GM12878 (cell line): ENCODE measurements at regions not wholly inside any gene's neighbourhood (a gene's known extent, or its start where the extent isn't known, plus 50 kb on each side); places are given as distances from the start of the nearest gene placed in this dataset.

ENCODE experiments used
- ATAC-seq: fragments of 200-7000 bp; cut with Tn5 transposase; 3 replicates; pipeline ENCODE4 v1.9.1; 2020; ENCODE audit warnings: mild to moderate bottlenecking, moderate library complexity
- BruUV-seq: library from RNA; stranded (reverse); fragments of 400-500 nt; replicated peaks from 2 replicates; lab custom pipeline; 2021; lab: Mats Ljungman, UMichigan
- CTCF ChIA-PET: fragments of 300-600 bp; sonication (Branson Sonifier 250); formaldehyde crosslinking; extraction: SDS; loops from one replicate; lab custom pipeline; 2021; ENCODE audit warnings: inconsistent platforms; lab: Yijun Ruan, JAX
- POLR2A ChIA-PET: fragments of 350-600 bp; formaldehyde crosslinking; extraction: SDS; loops from one replicate; lab custom pipeline; 2021; ENCODE audit warnings: inconsistent platforms; lab: Charles Lee
- RAD21 ChIA-PET: fragments of 300-600 bp; sonication (Branson Sonifier 250); formaldehyde crosslinking; loops from one replicate; lab custom pipeline; 2023; ENCODE audit warnings: antibody characterized with exemption; ENCODE audit not compliant: unreplicated experiment; lab: Charles Lee
- SMC1A ChIA-PET: fragments of 300-600 bp; sonication (Branson Sonifier 250); formaldehyde crosslinking; loops from one replicate; lab custom pipeline; 2023; ENCODE audit not compliant: unreplicated experiment, uncharacterized antibody; lab: Charles Lee
- DNase-seq: peaks from one replicate; pipeline ENCODE4 v3.0.0-alpha.2; 2011; ENCODE audit warnings: low read depth, low spot score
- FAIRE-seq: peaks from 3 replicates; lab custom pipeline; 2011; peaks lifted over from hg19 to GRCh38; lab: Jason Lieb, UNC
- H2AFZ ChIP-seq: 2 replicates; pipeline ENCODE4 v1.6.0; 2011; ENCODE audit warnings: low read depth, low read length, control low read depth; ENCODE audit not compliant: control insufficient read depth
- H3K27ac ChIP-seq: 2 replicates; pipeline ENCODE4 v1.5.1; 2011; ENCODE audit warnings: control low read depth; ENCODE audit not compliant: control insufficient read depth, insufficient read depth
- H3K27me3 ChIP-seq, 2 experiments: replicated peaks in 1 of 2; 2 replicates each; pipeline versions ENCODE4 v1.6.0 to v1.6.1; 2011; ENCODE audit warnings: low read length in 1 of 2; ENCODE audit not compliant: control insufficient read depth in 2 of 2, insufficient read depth in 2 of 2
- H3K36me3 ChIP-seq, 2 experiments: 2 replicates each; pipeline ENCODE4 v1.5.1; 2011; ENCODE audit warnings: low read length in 1 of 2; ENCODE audit not compliant: control insufficient read depth in 2 of 2, insufficient read depth in 2 of 2
- H3K4me1 ChIP-seq: 2 replicates; pipeline ENCODE4 v1.6.1; 2011; ENCODE audit warnings: mild to moderate bottlenecking, low read length, moderate library complexity, mixed read lengths; ENCODE audit not compliant: control insufficient read depth, insufficient read depth
- H3K4me2 ChIP-seq: 2 replicates; pipeline ENCODE4 v1.6.0; 2011; ENCODE audit warnings: control low read depth; ENCODE audit not compliant: control insufficient read depth, insufficient read depth
- H3K4me3 ChIP-seq: fragments of 200-600 bp; sonication (generic); 2 replicates; pipeline ENCODE4 v1.5.1; 2016
- H3K79me2 ChIP-seq: 2 replicates; pipeline ENCODE4 v1.6.0; 2011; ENCODE audit warnings: low read length; ENCODE audit not compliant: control insufficient read depth, insufficient read depth
- H3K9ac ChIP-seq: 2 replicates; pipeline ENCODE4 v1.8.0; 2011; ENCODE audit warnings: low read length, control low read depth, mixed read lengths; ENCODE audit not compliant: control insufficient read depth, insufficient read depth
- H3K9me3 ChIP-seq: replicated peaks from 3 replicates; pipeline ENCODE4 v1.5.1; 2011; ENCODE audit warnings: mild to moderate bottlenecking, low read length; ENCODE audit not compliant: control insufficient read depth, insufficient read depth
- H4K20me1 ChIP-seq: 2 replicates; pipeline ENCODE4 v1.6.0; 2011; ENCODE audit not compliant: control insufficient read depth, insufficient read depth
- CBX5 ChIP-seq: sonication (generic); IDR thresholded peaks from 2 replicates; pipeline ENCODE4 v1.6.1; 2016; ENCODE audit warnings: low read depth, moderate library complexity, mild to moderate bottlenecking, inconsistent platforms
- FOS ChIP-seq: IDR thresholded peaks from 3 replicates; pipeline ENCODE4 v1.6.1; 2011; ENCODE audit warnings: borderline replicate concordance; ENCODE audit not compliant: insufficient read length; ENCODE audit errors: extremely low read depth
- IKZF1 ChIP-seq: fragments of 450-650 bp; conservative IDR thresholded peaks from 2 replicates; pipeline ENCODE4 v1.6.1; 2017; ENCODE audit warnings: antibody characterized with exemption, mild to moderate bottlenecking
- PBX3 ChIP-seq: IDR thresholded peaks from 2 replicates; pipeline ENCODE4 v1.6.1; 2011; ENCODE audit warnings: mild to moderate bottlenecking, low read depth, low read length, moderate library complexity; ENCODE audit not compliant: insufficient replicate concordance
- RUNX3 ChIP-seq: IDR thresholded peaks from 2 replicates; pipeline ENCODE4 v1.6.1; 2012; ENCODE audit warnings: low read length, inconsistent platforms
- SMARCA5 ChIP-seq: fragments of 450-650 bp; IDR thresholded peaks from 2 replicates; pipeline ENCODE4 v1.6.1; 2017; ENCODE audit warnings: mild to moderate bottlenecking
- SMC3 ChIP-seq: IDR thresholded peaks from 2 replicates; pipeline ENCODE4 v1.6.1; 2011; ENCODE audit warnings: low read length, improper control_type of control experiment, borderline replicate concordance
- WGBS: methylation state at CpG from one replicate; pipeline ENCODE4 v1.1.6; 2016; ENCODE audit warnings: low lambda C conversion rate; ENCODE audit not compliant: insufficient replicate concordance, insufficient coverage; ENCODE audit errors: missing lambda C conversion rate; 5-methylcytosine and 5-hydroxymethylcytosine counted together
- in situ Hi-C: fragments of 300-500 bp; cut with MboI; formaldehyde crosslinking; loops from 9 replicates; pipeline ENCODE4 v1.14.3; 2018; ENCODE audit warnings: mixed read lengths
- intact Hi-C: fragments of 100-400 bp; cut with micrococcal nuclease; formaldehyde crosslinking; loops from one replicate; pipeline ENCODE4 v1.14.2; 2022; ENCODE audit not compliant: unreplicated experiment

GRCh38 chr1:54464477-54465146 lies 58.4 kb upstream of the SSBP3 start:
- ChIA-PET SMC1A (interaction anchor here (1.2 kb wide), 1 partner anchor 13 kb away, joined by 3 read pairs; no protein-coding TSS in a partner anchor), POLR2A (no interaction called here), CTCF (interaction anchor here (1.5 kb wide), 1 partner anchor 192 kb away, joined by 4 read pairs; no protein-coding TSS in a partner anchor), RAD21 (interaction anchor here (0.7 to 1.1 kb wide), 2 partner anchors 57 to 59 kb away, joined by 3 read pairs; partner anchors contain the start of gene SSBP3)
- 62% methylated on average over 9 of the region's 9 CpGs for WGBS
- no peak for FAIRE-seq
- no peak for DNase-seq
- H3K9ac ChIP-seq, result no peak overlapping the region
- H3K79me2 ChIP-seq, result no peaks in the 10 kb centered on the region
- H3K4me3 ChIP-seq, result no peak overlapping the region
- H3K27me3 ChIP-seq, result no peaks in the 10 kb centered on the region
- no peaks in the 10 kb centered on the region for H3K36me3 ChIP-seq
- ATAC-seq, result peak; percentile 41
- peaks cover 10% of the 10 kb centered on the region for H3K4me1 ChIP-seq
- no peak for TF ChIP-seq FOS
- TF ChIP-seq PBX3, result peak; percentile 24
- no peak for TF ChIP-seq SMARCA5
- in situ Hi-C loops (no loop called here), intact Hi-C loops (no loop called here)
- H4K20me1 ChIP-seq, result no peaks in the 10 kb centered on the region
- H3K9me3 ChIP-seq, result no peaks in the 10 kb centered on the region; the same call in 2 of the 3 replicates
- H2AFZ ChIP-seq, result peak overlapping the region; percentile 41
- H3K4me2 ChIP-seq, result no peak overlapping the region
- H3K27ac ChIP-seq, result no peak overlapping the region
- no TSS peak for BruUV-seq

- no peak overlapping the region for H3K9ac ChIP-seq
- TF ChIP-seq IKZF1 (0 out of 2 replicates have a peak, but pooled peaks have one; percentile 21), RUNX3 (peak; percentile 27; the same call in 1 of the 2 replicates), CBX5 (no peak), SMC3 (no peak)
- POLR2A ChIA-PET, result no interaction called here
- H3K4me2 ChIP-seq, result no peak overlapping the region
- WGBS, result 56% methylated on average over 7 of the region's 7 CpGs
- no peak for DNase-seq
- no peaks in the 10 kb centered on the region; the same call in 2 of the 3 replicates for H3K9me3 ChIP-seq
- ATAC-seq, result peak; percentile 51
- SMC1A ChIA-PET, result interaction anchor here (1.4 kb wide), 1 partner anchor 25 kb away, joined by 3 read pairs; no protein-coding TSS in a partner anchor
- H3K27me3 ChIP-seq, result no peaks in the 10 kb centered on the region
- in situ Hi-C loops, result no loop called here
- no peak overlapping the region for H3K27ac ChIP-seq
- H3K4me1 ChIP-seq, result peaks cover 10% of the 10 kb centered on the region
- BruUV-seq, result no TSS peak
- CTCF ChIA-PET, result interaction anchor here (1.5 kb wide), 1 partner anchor 191 kb away, joined by 4 read pairs; no protein-coding TSS in a partner anchor
- no peak for FAIRE-seq
- no peaks in the 10 kb centered on the region for H3K79me2 ChIP-seq
- peak overlapping the region; percentile 41; the same call in 1 of the 2 replicates for H2AFZ ChIP-seq
- intact Hi-C loops, result no loop called here
- H4K20me1 ChIP-seq, result no peaks in the 10 kb centered on the region
- RAD21 ChIA-PET, result interaction anchor here (0.7 kb wide), 1 partner anchor 58 kb away, joined by 3 read pairs; the partner anchor contains the start of gene SSBP3
- no peaks in the 10 kb centered on the region for H3K36me3 ChIP-seq
- H3K4me3 ChIP-seq, result no peak overlapping the region
These were observed 57.9 kb upstream of the SSBP3 start for GRCh38 chr1:54464031-54464476.
